HG02981 (cell line): ENCODE measurements at regions not wholly inside any gene's neighbourhood (a gene's known extent, or its start where the extent isn't known, plus 50 kb on each side); places are given as distances from the start of the nearest gene placed in this dataset.
"Not testable (repeated sequence)": the region's sequence is repeated elsewhere in the genome, so short reads cannot be mapped to it uniquely, and the experiment has no call there.

Experiments used
- ATAC-seq: cut with Tn5 transposase; IDR thresholded peaks from one replicate; pipeline ENCODE4 v1.9.1; 2021; ENCODE audit warnings: mild to moderate bottlenecking, moderate library complexity; ENCODE audit not compliant: unreplicated experiment

DNA sequence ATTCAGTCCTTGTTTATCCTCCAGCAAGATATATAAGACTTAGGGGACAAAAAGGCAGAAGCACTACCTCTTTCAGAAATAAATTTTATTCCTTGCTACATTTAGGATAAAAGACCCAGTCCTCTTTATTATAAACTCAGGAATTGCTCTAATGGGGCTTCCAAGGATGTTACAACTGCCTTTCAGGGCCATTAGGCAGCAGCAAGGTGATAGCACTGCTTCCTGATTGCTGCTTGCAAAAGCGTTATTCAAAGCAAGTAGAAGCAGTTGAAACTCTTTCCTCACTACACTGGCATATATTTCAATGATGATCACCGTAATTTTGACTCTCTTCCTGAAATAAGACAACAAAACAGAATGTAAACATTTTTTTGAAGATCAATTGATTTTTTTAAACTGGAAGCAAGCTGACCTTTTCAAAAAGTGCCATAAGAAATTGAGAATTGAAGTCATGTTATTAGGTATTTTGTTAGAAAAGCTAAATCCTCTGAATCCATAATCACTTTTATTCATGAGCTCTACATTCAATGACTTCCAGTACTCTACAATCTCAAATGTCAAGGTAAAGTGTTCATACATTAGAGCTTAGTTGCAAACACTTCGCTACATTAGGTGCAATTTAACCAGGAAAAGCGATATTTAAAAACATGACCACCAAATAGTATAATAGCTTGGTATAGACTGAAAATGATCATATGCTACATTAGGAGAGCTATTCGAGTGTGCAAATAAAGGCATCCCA is 233.4 kb upstream of the SYT10 start:
- ATAC-seq, result no peak

DNA sequence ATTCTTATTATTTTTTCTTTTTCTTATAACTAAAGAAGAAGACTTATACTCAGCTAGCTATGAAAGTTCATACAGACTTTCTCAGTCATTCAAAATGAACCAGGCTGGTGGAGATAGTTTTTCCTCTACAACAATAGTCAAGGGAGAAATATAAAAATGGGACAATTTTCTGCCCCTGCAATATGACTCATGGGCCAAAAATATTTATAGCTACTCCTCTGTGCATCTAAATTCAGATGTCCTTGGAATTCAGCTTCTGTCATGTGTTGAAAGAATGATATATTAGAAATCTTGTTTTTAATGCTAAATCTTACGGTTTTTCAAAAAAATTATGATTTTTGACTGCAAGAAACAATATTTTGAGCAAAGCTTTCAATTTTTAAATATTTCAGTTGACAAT is 237.2 kb upstream of the SYT10 start:
- ATAC-seq, result no peak

DNA sequence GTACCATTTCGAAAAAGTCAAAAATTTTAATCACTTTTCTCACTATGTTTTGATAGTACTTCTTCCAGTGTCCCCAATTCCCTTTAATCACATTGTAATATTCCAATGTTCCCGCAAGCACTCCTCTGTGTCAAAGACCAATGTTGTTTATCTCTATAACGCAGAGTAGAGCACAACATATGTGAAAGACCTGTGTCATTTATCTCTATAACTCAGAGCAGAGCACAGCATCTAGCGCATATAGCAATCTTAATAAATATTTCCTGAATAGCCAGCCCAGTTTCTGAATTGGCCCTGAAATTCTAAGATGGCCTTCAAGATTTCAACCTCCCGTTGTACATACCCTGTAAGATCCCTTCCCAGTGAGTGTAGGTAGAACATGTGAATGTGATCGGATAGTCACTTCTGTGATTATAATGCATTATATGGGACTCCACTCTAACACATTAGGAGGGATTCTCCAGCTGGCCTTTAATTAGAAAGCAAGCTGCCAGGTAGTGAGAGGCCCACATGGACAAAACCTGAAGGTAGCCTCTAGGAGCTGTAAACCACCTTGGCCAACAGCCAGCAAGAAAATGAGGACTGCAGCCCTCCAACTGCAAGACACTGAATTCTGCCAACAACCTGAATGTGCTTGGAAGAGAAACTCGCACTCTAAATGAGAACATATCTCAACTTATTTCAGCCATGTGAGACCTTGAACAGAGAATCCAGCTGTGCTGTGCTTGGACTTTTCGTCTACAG is 238.8 kb upstream of the SYT10 start:
- ATAC-seq, result no peak

DNA sequence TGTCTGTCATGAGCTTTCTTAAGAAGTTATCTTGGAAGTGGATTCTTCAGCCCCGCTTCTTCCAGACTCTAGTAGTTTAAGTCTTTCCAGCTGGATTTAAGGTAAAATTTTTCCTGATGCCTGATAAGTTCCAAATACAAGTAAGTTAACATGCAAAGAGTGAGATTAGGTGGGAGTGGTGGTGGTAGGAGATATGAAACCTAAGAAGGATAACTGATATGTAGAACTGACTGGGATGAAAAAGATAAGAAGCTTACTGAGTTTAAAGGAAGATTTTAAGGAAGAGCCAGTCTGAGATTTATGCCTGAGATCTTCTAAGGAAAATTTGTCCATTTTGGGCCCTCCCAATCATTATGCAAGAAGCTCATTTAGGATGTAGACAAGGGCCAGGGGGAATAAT is 250.9 kb upstream of the SYT10 start:
- ATAC-seq, result no peak

DNA sequence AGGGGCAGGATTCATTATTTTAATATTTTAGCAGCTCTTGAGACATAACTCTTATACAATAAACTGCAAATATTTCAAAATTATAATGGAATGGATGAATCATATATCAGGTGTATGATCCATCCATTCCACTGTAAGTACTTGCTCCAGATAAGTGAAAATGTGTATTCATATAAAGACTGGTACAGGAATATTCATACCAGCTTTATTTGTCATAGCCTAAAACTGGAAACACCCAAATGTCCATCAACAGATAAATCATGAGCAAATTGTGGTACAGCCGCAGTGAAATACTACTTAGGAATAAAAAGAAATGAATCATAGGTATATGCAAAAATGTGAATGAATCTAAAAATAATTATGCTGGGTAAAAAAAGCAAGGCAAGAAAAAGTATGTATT is 263.6 kb upstream of the SYT10 start:
- ATAC-seq, result no peak

DNA sequence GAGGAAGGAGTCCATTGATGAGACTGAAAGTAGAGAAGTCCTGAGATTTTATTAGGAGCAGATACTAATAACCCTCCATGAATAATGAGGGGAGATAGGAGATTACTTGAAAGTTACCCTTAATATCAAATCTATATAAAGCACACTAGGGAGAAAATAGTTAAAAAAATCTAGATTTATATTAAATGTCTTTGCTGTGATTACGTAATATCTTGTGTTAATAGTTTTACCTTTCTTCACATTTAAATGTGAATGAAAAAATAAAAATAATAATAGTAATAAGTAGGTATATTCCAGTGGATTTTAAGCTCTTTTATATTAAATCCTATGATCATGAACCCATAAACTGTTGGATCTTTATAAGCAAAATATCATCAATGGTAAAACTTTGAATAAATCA is 267.3 kb upstream of the SYT10 start:
- no peak for ATAC-seq

DNA sequence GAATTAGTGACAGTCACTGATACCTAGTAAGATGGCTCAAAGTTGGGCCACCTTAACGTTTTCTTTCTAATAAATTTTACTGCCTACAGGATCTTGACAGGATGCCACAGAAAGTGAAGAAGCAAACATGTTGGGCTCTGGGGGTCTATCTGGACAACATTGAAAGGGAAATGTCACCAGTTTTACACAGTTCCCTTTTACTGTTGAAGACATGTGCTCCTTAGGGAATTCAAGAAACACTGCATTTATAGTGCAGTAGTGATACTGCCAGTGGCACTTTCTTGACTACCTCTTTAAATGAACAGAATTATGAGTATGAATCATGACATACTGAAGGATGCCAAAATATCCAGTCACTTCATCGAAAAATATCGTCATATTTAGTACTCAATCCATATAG is 269.3 kb upstream of the SYT10 start:
- no peak for ATAC-seq

DNA sequence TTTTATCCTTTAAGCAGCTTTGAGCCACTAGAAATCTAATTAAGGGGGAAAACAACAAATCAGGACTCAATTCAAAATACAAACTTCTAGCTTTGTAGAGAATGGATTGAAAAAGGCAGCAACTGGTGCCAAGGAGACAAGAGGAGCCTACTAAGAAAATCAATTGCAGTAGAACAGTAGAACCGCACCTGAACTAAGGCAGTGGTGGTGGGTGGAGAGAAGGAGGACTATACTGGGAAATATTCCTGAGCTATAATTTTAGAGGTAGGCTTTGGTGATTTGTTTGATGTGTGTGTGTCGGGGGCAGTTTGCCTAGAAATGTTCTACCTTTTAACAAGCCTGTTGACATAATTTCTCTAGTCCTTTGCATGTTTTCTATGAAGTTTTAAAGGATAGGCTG is 270.9 kb upstream of the SYT10 start:
- ATAC-seq, result no peak

DNA sequence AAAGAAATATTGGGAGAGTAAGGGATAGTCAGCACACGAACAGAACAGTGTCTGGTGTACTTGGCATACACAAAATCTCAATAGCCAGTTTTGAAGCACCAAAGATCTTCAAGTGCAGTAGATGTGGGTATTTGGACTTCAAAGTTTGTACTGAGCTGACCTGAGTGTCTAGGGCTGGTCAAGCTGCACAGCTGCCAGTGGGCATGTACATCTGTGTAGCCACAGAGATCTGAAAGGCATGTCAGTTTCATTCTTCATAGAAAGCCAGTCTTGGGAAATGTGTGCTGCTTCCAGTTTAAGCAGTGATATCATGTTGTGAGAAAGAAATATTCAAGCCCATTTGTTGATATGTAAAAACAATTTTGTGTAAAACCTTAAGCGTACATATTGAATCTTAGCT is 279.0 kb upstream of the SYT10 start:
- no peak for ATAC-seq

DNA sequence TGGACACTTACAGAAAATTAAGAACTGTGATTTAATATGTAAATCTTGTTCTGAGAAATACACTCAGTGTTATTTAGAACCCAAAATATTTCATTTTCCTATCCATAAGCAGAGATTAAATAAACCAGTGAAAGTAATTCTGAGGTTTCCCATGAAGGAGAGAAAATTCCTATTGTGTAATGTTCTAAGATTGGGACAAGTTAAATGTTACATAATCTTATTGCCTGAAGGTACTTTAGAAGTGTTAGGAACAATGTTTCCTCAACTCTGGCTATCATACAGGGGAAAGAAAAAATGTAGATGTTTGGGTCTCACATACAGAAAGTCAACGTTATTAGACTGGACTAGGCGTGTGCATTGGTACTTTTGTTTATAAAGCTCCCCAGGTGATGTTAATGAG is 281.9 kb upstream of the SYT10 start:
- no peak for ATAC-seq

DNA sequence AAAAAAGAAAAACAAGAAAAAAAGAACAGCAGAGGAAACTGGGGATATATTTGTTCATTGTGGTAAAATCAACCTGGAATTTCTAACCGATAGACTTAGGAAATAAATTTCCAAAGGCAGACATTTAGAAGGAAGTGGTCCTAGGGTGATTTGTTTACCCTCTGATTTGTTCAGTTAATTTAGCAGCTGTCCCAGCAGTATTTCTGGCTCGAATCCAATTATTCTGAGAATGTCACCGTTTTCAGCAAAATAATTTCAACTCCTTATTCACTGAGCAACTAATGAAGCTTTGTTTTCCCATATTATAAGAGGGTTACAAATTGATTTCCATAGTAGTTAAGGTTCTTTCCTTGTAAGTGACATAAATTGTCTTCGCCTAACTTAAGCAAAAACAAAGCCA is 285.2 kb upstream of the SYT10 start:
- no peak for ATAC-seq

DNA sequence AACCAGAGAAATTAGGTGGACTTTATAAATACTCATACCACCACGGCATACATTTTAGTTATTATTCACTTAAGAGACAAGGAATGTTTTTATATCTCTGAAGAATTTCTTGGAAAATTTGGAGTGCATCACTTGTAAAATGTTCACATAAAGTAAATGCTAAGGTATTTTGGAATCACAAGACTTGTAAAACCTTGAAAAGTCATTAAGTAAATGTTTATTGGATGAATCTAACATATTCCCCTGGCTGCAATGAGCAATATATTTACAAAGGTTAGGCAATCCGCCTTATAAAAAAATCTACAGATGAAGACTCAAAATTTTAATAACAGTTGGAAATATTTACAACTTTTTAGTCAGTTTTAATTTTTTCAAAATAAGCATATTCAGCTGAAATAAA is 287.4 kb upstream of the ALG10 start:
- ATAC-seq, result no peak

DNA sequence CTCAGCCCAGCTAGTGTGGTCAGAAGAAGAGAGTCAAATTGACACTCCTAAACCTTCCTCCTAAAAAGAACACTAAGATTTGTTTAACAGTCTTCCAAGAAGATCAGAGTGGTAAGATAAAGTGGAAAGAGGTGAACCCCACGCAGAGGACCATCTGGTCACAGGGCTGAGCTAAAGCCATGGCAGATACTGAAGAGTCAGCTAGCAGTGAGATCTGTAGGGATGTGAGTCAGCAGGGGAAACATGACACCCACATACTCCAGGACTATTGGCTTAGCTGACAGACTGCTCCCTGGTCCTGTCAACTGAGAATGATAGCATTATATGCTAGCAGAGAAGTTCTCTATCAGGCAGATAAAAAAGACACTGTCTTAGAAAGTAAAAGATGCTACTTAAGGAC is 269.4 kb upstream of the ALG10 start:
- no peak for ATAC-seq

DNA sequence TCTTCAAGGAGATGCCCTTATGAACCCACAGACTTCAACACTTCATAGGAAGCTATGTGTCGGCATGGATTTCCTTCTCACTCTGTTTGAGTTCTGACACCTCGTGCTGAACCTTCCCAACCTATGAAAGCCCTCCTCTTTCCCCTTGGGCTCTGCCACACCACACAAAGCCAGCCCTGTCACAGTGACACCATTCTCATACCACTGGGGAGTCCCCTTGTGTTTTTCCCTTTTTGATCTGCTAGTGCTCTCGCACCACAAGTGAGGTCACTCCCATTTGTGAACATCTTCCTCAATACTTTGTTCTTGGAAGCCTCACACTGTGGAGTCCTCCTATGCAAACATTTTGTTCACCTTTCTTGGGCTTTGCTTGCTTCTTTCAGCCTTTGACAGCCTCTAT is 264.6 kb upstream of the ALG10 start:
- no peak for ATAC-seq

DNA sequence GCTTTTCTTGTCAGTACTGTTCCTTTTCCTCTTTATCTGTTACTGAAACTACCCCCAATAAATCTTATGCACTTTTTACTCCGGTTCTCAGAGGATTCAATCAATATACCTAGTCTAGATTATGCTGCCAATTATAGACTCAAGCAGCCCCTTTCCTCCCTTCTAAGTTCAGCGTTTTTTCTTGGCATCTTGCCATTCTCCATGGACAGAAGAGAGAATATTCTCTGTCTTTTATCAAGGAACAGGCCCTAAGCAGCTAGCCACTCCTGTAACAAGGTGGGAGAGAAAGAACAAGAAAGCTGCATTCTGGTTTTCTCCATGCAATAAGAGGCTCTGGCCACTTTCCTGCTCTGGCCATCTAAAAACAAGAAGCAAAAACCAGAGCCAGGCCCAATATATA is 263.0 kb upstream of the ALG10 start:
- no peak for ATAC-seq

DNA sequence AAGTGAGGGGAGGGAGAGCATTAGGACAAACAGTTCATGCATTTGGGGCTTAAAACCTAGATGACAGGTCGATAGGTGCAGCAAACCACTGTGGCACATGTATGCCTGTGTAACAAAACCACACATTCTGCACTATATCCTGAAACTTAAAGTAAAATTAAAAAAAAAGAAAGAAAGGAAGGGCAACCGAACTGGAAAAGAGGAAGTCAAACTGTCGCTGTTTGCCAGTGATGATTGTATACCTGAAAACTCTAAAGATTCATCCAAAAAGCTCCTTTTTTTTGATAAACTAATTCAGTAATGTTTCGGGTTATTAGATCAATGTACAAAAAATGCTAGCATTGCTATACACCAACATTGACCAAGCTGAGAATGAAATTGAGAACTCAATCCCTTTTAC is 259.0 kb upstream of the ALG10 start:
- no peak for ATAC-seq

DNA sequence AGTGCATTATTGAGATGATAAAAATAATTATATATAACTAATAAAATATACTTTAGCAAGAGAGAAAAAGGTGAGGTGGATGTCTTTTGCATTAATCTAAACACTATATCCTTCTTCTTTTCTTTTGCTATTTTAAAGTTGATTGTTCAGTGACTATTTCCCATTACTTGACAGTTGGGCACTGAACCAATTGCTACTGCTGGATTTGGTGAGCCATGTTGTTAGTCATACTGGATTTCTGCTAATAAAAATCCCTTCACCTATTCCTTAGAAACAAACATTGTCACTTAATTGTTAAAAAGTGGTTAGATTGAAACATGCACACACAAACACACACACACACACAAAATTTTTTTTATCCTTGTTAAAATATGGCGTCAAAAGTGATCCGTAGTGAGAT is 251.6 kb upstream of the ALG10 start:
- ATAC-seq, result no peak

DNA sequence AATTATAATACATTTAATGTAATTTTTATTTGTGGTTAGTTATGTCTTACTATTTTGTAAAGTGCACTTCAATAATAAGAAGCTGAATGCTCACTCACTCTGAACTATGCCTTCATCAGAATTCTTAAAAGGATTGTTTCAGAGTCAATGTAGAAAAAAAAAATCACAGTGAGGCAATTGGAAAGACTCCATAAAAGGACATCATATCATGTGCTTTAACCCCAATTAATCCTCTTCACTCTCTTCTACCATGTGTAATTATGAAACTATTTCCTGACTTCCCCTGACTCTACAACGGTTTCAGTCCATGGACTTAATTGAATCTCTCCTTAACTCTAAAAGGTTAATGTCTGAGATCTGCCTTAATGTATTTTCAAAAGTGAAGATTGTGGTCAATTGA is 250.4 kb upstream of the ALG10 start:
- no peak for ATAC-seq

DNA sequence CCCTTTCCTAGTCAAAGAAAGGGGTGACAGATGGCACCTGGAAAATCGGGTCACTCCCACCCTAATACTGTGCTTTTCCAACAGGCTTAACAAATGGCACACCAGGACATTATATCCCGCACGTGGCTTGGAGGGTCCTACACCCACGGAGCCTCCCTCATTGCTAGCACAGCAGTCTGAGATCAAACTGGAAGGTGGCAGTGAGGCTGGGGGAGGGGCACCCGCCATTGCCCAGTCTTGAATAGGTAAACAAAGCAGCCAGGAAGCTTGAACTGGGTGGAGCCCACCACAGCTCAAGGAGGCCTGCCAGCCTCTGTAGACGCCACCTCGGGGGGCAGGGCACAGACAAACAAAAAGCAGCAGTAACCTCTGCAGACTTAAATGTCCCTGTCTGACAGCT is 249.2 kb upstream of the ALG10 start:
- ATAC-seq, result not testable (repeated sequence)

DNA sequence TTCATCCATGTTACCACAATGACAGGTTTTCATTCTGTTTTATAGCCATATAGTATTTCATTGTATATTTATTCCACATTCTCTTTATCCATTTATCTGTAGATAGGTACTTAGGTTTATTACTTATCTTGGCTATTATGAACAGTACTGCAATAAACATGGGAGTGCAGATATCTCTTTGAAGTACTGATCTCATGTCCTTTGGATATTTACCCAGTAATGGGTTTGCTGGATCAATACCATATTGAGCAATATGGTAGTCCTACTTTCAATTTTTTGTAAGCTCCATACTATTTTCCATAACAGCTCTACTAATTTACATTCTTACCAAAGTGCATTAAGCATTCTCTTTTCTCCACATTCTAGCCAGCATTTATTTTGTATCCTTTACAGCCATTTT is 235.8 kb upstream of the ALG10 start:
- ATAC-seq, result no peak

DNA sequence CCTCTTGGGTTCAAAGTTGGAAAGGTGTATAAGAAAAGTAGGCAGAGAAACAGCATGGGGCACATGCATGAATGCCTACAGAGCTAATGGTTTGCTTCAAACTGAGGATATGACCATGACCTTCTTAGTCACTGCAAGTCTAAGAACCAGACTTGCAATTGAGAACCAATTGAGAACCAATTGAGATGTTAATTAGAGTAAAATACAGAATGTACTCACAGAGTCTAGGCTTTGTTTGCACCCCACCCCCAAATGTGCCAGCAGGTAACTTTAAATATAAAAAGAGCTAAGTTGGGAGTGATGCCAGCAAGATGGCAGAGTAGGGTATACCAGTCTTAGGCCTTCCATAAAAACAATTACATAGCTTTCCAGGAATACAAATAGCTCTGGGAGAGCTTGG is 227.3 kb upstream of the ALG10 start:
- no peak for ATAC-seq

DNA sequence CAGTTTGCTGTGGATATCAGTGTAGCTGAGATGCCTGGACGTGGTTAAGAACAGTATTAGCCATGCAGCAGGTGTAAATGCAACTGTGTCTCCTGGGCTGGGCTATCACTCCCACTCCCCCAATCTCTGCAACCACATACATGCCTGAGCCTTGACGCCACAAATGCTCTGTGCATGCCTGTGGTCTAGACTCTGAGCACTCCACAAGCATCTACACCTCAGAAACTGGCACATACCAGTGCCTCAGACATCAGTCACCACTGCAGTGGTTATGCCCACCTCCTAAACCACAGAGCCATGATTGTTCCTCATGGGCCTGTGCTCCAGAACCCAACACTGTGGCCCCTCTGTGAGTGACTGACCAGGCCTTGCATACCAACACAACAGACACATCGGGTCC is 226.8 kb upstream of the ALG10 start:
- ATAC-seq, result no peak

DNA sequence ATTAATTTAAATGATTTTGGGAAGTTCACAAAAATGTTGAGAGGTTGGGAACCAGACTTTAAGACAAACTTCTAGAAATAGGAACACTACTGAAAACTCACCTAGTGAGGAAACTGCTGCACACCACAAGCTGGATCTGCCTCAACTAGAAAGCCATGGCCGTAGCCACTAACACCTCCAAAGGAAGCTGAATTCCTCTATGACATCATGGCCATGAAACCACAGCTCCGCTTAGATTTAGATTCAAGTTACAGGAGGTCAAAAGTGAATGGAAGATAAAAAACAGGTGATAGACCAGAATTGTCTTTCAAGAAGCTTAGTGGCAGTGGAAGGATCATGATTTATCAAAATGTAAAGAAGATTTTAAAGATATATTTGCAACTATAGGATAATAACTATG is 208.8 kb upstream of the ALG10 start:
- no peak for ATAC-seq
